Upper lobe of left lung (tissue), 6 donors: ENCODE measurements at regions not wholly inside any gene's neighbourhood (a gene's known extent, or its start where the extent isn't known, plus 50 kb on each side); places are given as distances from the start of the nearest gene placed in this dataset.

ENCODE experiments used
- ATAC-seq, 2 donors: fragments of 200-7000 bp; cut with Tn5 transposase; one replicate each; pipeline ENCODE4 v1.9.1; 2022; ENCODE audit warnings: mild to moderate bottlenecking in 2 of 2, moderate library complexity in 2 of 2; ENCODE audit not compliant: low FRiP score in 2 of 2
- DNase-seq, 2 donors: peaks; one replicate each; pipeline ENCODE4 v3.0.0-alpha.2; 2019 to 2020
- H3K27ac ChIP-seq, 4 donors: fragments of 200-600 bp; sonication (generic); one replicate each; pipeline ENCODE4 v1.5.1; 2016 to 2019
- H3K27me3 ChIP-seq, 4 donors: fragments of 200-600 bp; sonication (generic); one replicate each; pipeline ENCODE4 v1.5.1; 2017 to 2019
- H3K36me3 ChIP-seq, 4 donors: fragments of 200-600 bp; sonication (generic); one replicate each; pipeline ENCODE4 v1.5.1; 2016 to 2019
- H3K4me1 ChIP-seq, 4 donors: fragments of 200-600 bp; sonication (generic); one replicate each; pipeline ENCODE4 v1.5.1; 2018 to 2019
- H3K4me3 ChIP-seq, 4 donors: fragments of 200-600 bp; sonication (generic); one replicate each; pipeline ENCODE4 v1.5.1; 2017 to 2019; ENCODE audit warnings: mild to moderate bottlenecking in 2 of 4, moderate library complexity in 1 of 4
- H3K9me3 ChIP-seq, 4 donors: fragments of 200-600 bp; sonication (generic); one replicate each; pipeline ENCODE4 v1.5.1; 2018 to 2019
- EP300 ChIP-seq, 4 donors: sonication (generic); formaldehyde crosslinking; IDR thresholded peaks; one replicate each; pipeline ENCODE4 v1.5.1; 2017; ENCODE audit warnings: antibody characterized with exemption in 4 of 4, control low read depth in 2 of 4
- POLR2A ChIP-seq, 4 donors: fragments of 450-650 bp; IDR thresholded peaks; one replicate each; pipeline ENCODE4 v1.5.1; 2016 to 2017; ENCODE audit warnings: antibody characterized with exemption in 4 of 4, mild to moderate bottlenecking in 2 of 4
- POLR2AphosphoS5 ChIP-seq, 2 donors: sonication (generic); formaldehyde crosslinking; IDR thresholded peaks; one replicate each; pipeline ENCODE4 v1.5.1; 2017; ENCODE audit warnings: antibody characterized with exemption in 2 of 2
- whole genome bisulfite sequencing, 2 donors: methylation state at CpG; one replicate each; pipeline ENCODE4 v1.1.5; 2017 to 2018; 5-methylcytosine and 5-hydroxymethylcytosine counted together
- TF ChIP-seq, protein P1 (sequence below), 6 experiments: fragments of 450-650 bp in 4 of 6; fragments of 200-600 bp in 2 of 6; sonication (generic) in 2 of 6; IDR thresholded peaks; one replicate each; pipeline ENCODE4 v1.5.1; 2016 to 2019; ENCODE audit warnings: antibody characterized with exemption in 6 of 6
- donor health status: DM: no; HTN: no; CAD: no; lungs with moderate emphysema.
- donor health status: DM: no; HTN: yes; CAD: no; lungs with severe emphysema.

DNA sequence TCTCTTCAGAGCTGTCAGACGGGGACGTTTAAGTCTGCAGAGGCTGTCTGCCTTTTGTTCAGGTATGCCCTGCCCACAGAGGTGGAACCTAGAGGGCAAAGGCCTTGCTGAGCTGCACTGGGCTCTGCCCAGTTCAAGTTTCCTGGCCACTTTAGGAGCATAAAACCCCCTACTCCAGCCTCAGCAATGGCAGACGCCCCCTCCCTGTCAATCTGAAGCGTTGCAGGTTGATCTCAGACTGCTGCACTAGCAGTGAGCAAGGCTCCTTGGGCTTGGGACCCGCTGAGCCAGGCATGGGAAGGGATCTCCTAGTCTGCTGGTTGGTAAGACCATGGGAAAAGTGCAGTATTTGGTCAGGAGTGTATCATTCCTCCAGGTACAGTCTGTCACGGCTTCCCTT is 66.6 kb upstream of the TP53I11 start:
- no peaks in the 10 kb centered on the region for H3K27me3 ChIP-seq
- peaks cover 4 to 17% (median 15%) of the 10 kb centered on the region in 4 donors for H3K4me1 ChIP-seq
- WGBS, 2 donors: 77 to 100% methylated on average over 2 to 6 of the region's 6 CpGs
- peaks cover 0 to 9% (median 3%) of the 10 kb centered on the region in 4 donors for H3K9me3 ChIP-seq
- no peak overlapping the region for H3K27ac ChIP-seq
- H3K4me3 ChIP-seq: no peak overlapping the region
- DNase-seq: no peak
- ATAC-seq: no peak
- TF ChIP-seq, protein P1, sequence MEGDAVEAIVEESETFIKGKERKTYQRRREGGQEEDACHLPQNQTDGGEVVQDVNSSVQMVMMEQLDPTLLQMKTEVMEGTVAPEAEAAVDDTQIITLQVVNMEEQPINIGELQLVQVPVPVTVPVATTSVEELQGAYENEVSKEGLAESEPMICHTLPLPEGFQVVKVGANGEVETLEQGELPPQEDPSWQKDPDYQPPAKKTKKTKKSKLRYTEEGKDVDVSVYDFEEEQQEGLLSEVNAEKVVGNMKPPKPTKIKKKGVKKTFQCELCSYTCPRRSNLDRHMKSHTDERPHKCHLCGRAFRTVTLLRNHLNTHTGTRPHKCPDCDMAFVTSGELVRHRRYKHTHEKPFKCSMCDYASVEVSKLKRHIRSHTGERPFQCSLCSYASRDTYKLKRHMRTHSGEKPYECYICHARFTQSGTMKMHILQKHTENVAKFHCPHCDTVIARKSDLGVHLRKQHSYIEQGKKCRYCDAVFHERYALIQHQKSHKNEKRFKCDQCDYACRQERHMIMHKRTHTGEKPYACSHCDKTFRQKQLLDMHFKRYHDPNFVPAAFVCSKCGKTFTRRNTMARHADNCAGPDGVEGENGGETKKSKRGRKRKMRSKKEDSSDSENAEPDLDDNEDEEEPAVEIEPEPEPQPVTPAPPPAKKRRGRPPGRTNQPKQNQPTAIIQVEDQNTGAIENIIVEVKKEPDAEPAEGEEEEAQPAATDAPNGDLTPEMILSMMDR (IDR thresholded peaks at IDR 0.05): no peak
- TF ChIP-seq POLR2A (IDR thresholded peaks at IDR 0.05): no peak
- TF ChIP-seq POLR2AphosphoS5 (IDR thresholded peaks at IDR 0.05): no peak
- TF ChIP-seq EP300 (IDR thresholded peaks at IDR 0.05): no peak
- H3K36me3 ChIP-seq: no peaks in the 10 kb centered on the region

- peak in 1 of 2 donors; percentile 46 for ATAC-seq
- DNase-seq: peak in 1 of 2 donors; percentile 39
Observed at GRCh38 chr11:45021001-45021400, 70.3 kb upstream of the TP53I11 start.

GRCh38 chr11:45021692-45022141 is 71.0 kb upstream of the TP53I11 start:
- no peaks in the 10 kb centered on the region for H3K36me3 ChIP-seq
- peak; percentile 70 to 94 for ATAC-seq
- H3K4me1 ChIP-seq: peaks cover 4 to 31% (median 19%) of the 10 kb centered on the region in 4 donors
- 20 to 36% methylated on average over 9 of the region's 9 CpGs for WGBS, 2 donors
- H3K4me3 ChIP-seq: no peak overlapping the region
- no peaks in the 10 kb centered on the region for H3K27me3 ChIP-seq
- TF ChIP-seq POLR2A (IDR thresholded peaks at IDR 0.05) (no peak), POLR2AphosphoS5 (IDR thresholded peaks at IDR 0.05) (peak in 1 of 2 donors; percentile 33), EP300 (IDR thresholded peaks at IDR 0.05) (no peak)
- TF ChIP-seq, protein P1 (IDR thresholded peaks at IDR 0.05): no peak
- DNase-seq: peak; percentile 31 to 84
- H3K9me3 ChIP-seq: no peaks in the 10 kb centered on the region
- peak overlapping the region in 3 of 4 donors; percentile 13 to 55 (median 35) for H3K27ac ChIP-seq

More at GRCh38 chr11:45021001-45021400, 70.3 kb upstream of the TP53I11 start:
- H3K27me3 ChIP-seq: no peaks in the 10 kb centered on the region
- H3K9me3 ChIP-seq: no peaks in the 10 kb centered on the region
- no peak for TF ChIP-seq POLR2AphosphoS5 (IDR thresholded peaks at IDR 0.05)
- TF ChIP-seq, protein P1 (IDR thresholded peaks at IDR 0.05): no peak
- no peak for TF ChIP-seq EP300 (IDR thresholded peaks at IDR 0.05)
- no peak for TF ChIP-seq POLR2A (IDR thresholded peaks at IDR 0.05)
- H3K4me3 ChIP-seq: no peak overlapping the region
- H3K27ac ChIP-seq: peak overlapping the region in 1 of 4 donors; percentile 55
- H3K4me1 ChIP-seq: peaks cover 4 to 28% (median 19%) of the 10 kb centered on the region in 4 donors
- no peaks in the 10 kb centered on the region for H3K36me3 ChIP-seq

DNA sequence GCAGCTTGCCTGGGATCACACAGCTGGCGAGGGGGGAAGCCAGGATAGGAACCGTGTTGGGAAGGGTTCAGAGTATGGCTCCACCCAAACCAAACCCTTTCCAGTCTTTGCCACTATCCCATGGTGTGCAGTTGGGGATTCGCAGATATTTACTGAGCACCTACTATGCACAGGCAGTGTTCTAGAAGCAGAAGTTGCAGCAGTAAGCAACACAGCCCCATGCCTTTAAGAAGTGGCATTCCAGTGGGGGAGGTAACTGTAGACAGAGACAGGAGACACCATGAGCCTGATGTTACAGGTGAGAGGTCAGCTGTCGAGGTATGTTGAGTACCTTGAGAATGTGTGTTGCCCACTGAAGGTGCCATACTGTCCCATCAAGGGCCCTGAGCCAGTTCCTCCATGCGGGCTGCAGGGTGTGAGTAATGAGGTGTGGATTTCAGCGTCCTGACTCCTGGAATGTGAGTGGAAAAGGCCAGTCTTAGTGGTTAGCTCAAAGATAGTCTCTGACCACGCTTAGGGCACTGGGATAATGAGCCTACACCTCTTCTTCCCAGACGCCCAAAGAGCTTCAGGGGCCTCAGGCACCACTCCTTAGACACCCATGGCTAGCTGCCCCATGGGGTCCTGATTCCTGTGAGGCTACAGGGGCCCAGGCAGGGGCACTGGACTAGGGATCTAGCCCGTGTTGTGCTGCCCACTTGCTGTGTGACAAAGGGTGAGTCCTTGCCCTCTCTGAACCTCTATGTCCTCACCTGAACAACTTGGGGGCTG is 71.8 kb upstream of the TP53I11 start:
- Histone ChIP-seq H3K36me3 (no peaks in the 10 kb centered on the region), H3K27ac (peak overlapping the region in 3 of 4 donors; percentile 13 to 46 (median 15)), H3K4me3 (no peak overlapping the region), H3K4me1 (peaks cover 4 to 31% (median 19%) of the 10 kb centered on the region in 4 donors), H3K9me3 (no peaks in the 10 kb centered on the region), H3K27me3 (no peaks in the 10 kb centered on the region)
- no peak for TF ChIP-seq POLR2A (IDR thresholded peaks at IDR 0.05)
- TF ChIP-seq, protein P1 (IDR thresholded peaks at IDR 0.05): no peak
- WGBS, 2 donors: 73 to 92% methylated on average over 5 to 8 of the region's 9 CpGs
- peak; percentile 30 to 47 for ATAC-seq
- no peak for DNase-seq

- peak overlapping the region in 1 of 4 donors; percentile 15 for H3K27ac ChIP-seq
- WGBS, 2 donors: 74 to 83% methylated on average over 5 of the region's 5 CpGs
- H3K4me3 ChIP-seq: no peak overlapping the region
- no peaks in the 10 kb centered on the region for H3K27me3 ChIP-seq
- H3K4me1 ChIP-seq: peaks cover 4 to 31% (median 19%) of the 10 kb centered on the region in 4 donors
- no peaks in the 10 kb centered on the region for H3K9me3 ChIP-seq
- TF ChIP-seq EP300 (IDR thresholded peaks at IDR 0.05) (no peak), POLR2A (IDR thresholded peaks at IDR 0.05) (no peak), POLR2AphosphoS5 (IDR thresholded peaks at IDR 0.05) (no peak)
- TF ChIP-seq, protein P1 (IDR thresholded peaks at IDR 0.05): no peak
- no peaks in the 10 kb centered on the region for H3K36me3 ChIP-seq
- no peak for DNase-seq
- no peak for ATAC-seq
Observed at GRCh38 chr11:45023065-45023365, 72.3 kb upstream of the TP53I11 start.
